SK-N-MC (cell line): ENCODE measurements at regions not wholly inside any gene's neighbourhood (a gene's known extent, or its start where the extent isn't known, plus 50 kb on each side); places are given as distances from the start of the nearest gene placed in this dataset.

ENCODE experiments used
- EZH2 ChIP-seq: fragments of 200-600 bp; sonication (generic); IDR thresholded peaks from one replicate; pipeline ENCODE4 v1.6.1; 2017; ENCODE audit warnings: antibody characterized with exemption
- FOXP2 ChIP-seq: optimal IDR thresholded peaks from 2 replicates; pipeline ENCODE3; 2011; ENCODE audit warnings: mild to moderate bottlenecking, moderate library complexity; ENCODE audit not compliant: insufficient read depth; ENCODE audit errors: extremely low read length, control extremely low read depth
- POLR2AphosphoS5 ChIP-seq: IDR thresholded peaks from 2 replicates; pipeline ENCODE4 v1.6.1; 2012; ENCODE audit warnings: mild to moderate bottlenecking, low read depth, low read length, borderline replicate concordance

- TF ChIP-seq EZH2, result no peak
- TF ChIP-seq POLR2AphosphoS5, result no peak
- no peak for TF ChIP-seq FOXP2
Observed at GRCh38 chr7:106520962-106521514, 139.9 kb downstream of the CCDC71L start.
